SJSA1 (cell line): ENCODE measurements at regions not wholly inside any gene's neighbourhood (a gene's known extent, or its start where the extent isn't known, plus 50 kb on each side); places are given as distances from the start of the nearest gene placed in this dataset.

Source experiments
- DNase-seq, 2 experiments: peaks; one replicate each; pipeline ENCODE4 v3.0.0-alpha.2; 2015 to 2020; ENCODE audit warnings: low spot score in 2 of 2, low read depth in 1 of 2
- H3K27ac ChIP-seq: fragments of 250-450 bp; sonication (Bioruptor Pico); 2 replicates; pipeline ENCODE4 v1.5.1; 2020; ENCODE audit warnings: mild to moderate bottlenecking, moderate library complexity
- H3K27me3 ChIP-seq: fragments of 250-450 bp; sonication (Bioruptor Pico); replicated peaks from 2 replicates; pipeline ENCODE4 v1.5.1; 2020; ENCODE audit warnings: mild to moderate bottlenecking, moderate library complexity
- H3K36me3 ChIP-seq: fragments of 250-450 bp; sonication (Bioruptor Pico); 2 replicates; pipeline ENCODE4 v1.5.1; 2020; ENCODE audit warnings: mild to moderate bottlenecking
- H3K4me1 ChIP-seq: fragments of 250-450 bp; sonication (Bioruptor Pico); replicated peaks from 2 replicates; pipeline ENCODE4 v1.6.1; 2021; ENCODE audit warnings: mild to moderate bottlenecking
- H3K4me3 ChIP-seq: fragments of 250-450 bp; sonication (Bioruptor Pico); 2 replicates; pipeline ENCODE4 v1.5.1; 2020; ENCODE audit warnings: mild to moderate bottlenecking
- H3K9me3 ChIP-seq: fragments of 250-450 bp; sonication (Bioruptor Pico); replicated peaks from 2 replicates; pipeline ENCODE4 v1.5.1; 2020; ENCODE audit warnings: mild to moderate bottlenecking

- no peaks in the 10 kb centered on the region for H3K4me1 ChIP-seq
- no peaks in the 10 kb centered on the region for H3K9me3 ChIP-seq
- no peak overlapping the region for H3K27ac ChIP-seq
- DNase-seq = no peak
- no peak overlapping the region for H3K4me3 ChIP-seq
- H3K36me3 ChIP-seq = no peaks in the 10 kb centered on the region
- H3K27me3 ChIP-seq = no peaks in the 10 kb centered on the region; the same call in 1 of the 2 replicates
Measured at GRCh38 chr20:57851796-57852195, 142.0 kb upstream of the PMEPA1 start.

- no peaks in the 10 kb centered on the region for H3K36me3 ChIP-seq
- no peak overlapping the region for H3K27ac ChIP-seq
- H3K9me3 ChIP-seq = no peaks in the 10 kb centered on the region
- no peak overlapping the region for H3K4me3 ChIP-seq
- DNase-seq = peak in 1 of 2 experiments; percentile 35
- no peaks in the 10 kb centered on the region; the same call in 1 of the 2 replicates for H3K27me3 ChIP-seq
- no peaks in the 10 kb centered on the region for H3K4me1 ChIP-seq
Measured at GRCh38 chr20:57851025-57851682, 141.3 kb upstream of the PMEPA1 start.

GRCh38 chr20:57849521-57850215 lies 139.9 kb upstream of the PMEPA1 start:
- H3K4me1 ChIP-seq = no peaks in the 10 kb centered on the region
- no peak overlapping the region for H3K27ac ChIP-seq
- H3K4me3 ChIP-seq = no peak overlapping the region
- no peaks in the 10 kb centered on the region; the same call in 1 of the 2 replicates for H3K27me3 ChIP-seq
- H3K9me3 ChIP-seq = no peaks in the 10 kb centered on the region
- no peaks in the 10 kb centered on the region for H3K36me3 ChIP-seq
- DNase-seq = peak in 1 of 2 experiments; percentile 23

GRCh38 chr20:57849121-57849520 lies 139.3 kb upstream of the PMEPA1 start:
- Histone ChIP-seq H3K4me1 (no peaks in the 10 kb centered on the region), H3K27me3 (no peaks in the 10 kb centered on the region; the same call in 1 of the 2 replicates), H3K36me3 (no peaks in the 10 kb centered on the region), H3K4me3 (no peak overlapping the region), H3K27ac (no peak overlapping the region), H3K9me3 (no peaks in the 10 kb centered on the region)
- peak in 1 of 2 experiments; percentile 5 for DNase-seq

GRCh38 chr20:57848282-57848681 lies 138.5 kb upstream of the PMEPA1 start:
- no peak overlapping the region for H3K4me3 ChIP-seq
- H3K27me3 ChIP-seq = no peaks in the 10 kb centered on the region; the same call in 1 of the 2 replicates
- DNase-seq = no peak

GRCh38 chr20:57847104-57847503 lies 137.3 kb upstream of the PMEPA1 start:
- no peaks in the 10 kb centered on the region for H3K36me3 ChIP-seq
- no peaks in the 10 kb centered on the region; the same call in 1 of the 2 replicates for H3K27me3 ChIP-seq
- H3K27ac ChIP-seq = no peak overlapping the region
- no peak overlapping the region for H3K4me3 ChIP-seq
- no peaks in the 10 kb centered on the region for H3K4me1 ChIP-seq
- H3K9me3 ChIP-seq = no peaks in the 10 kb centered on the region
- DNase-seq = no peak

More at GRCh38 chr20:57848282-57848681, 138.5 kb upstream of the PMEPA1 start:
- Histone ChIP-seq H3K9me3 (no peaks in the 10 kb centered on the region), H3K27ac (no peak overlapping the region), H3K4me1 (no peaks in the 10 kb centered on the region), H3K36me3 (no peaks in the 10 kb centered on the region)

GRCh38 chr20:57844626-57845596 lies 135.1 kb upstream of the PMEPA1 start:
- no peaks in the 10 kb centered on the region for H3K36me3 ChIP-seq
- H3K27ac ChIP-seq = no peak overlapping the region
- DNase-seq = no peak
- H3K27me3 ChIP-seq = no peaks in the 10 kb centered on the region; the same call in 1 of the 2 replicates
- H3K4me3 ChIP-seq = no peak overlapping the region
- H3K4me1 ChIP-seq = no peaks in the 10 kb centered on the region
- no peaks in the 10 kb centered on the region for H3K9me3 ChIP-seq

GRCh38 chr20:57843941-57844625 lies 134.3 kb upstream of the PMEPA1 start:
- Histone ChIP-seq H3K9me3 (no peaks in the 10 kb centered on the region), H3K4me3 (no peak overlapping the region), H3K36me3 (no peaks in the 10 kb centered on the region), H3K4me1 (no peaks in the 10 kb centered on the region), H3K27me3 (no peaks in the 10 kb centered on the region; the same call in 1 of the 2 replicates), H3K27ac (no peak overlapping the region)
- DNase-seq = no peak

- no peak overlapping the region for H3K4me3 ChIP-seq
- H3K36me3 ChIP-seq = no peaks in the 10 kb centered on the region
- H3K27me3 ChIP-seq = no peaks in the 10 kb centered on the region; the same call in 1 of the 2 replicates
- no peaks in the 10 kb centered on the region for H3K9me3 ChIP-seq
- no peak for DNase-seq
- H3K4me1 ChIP-seq = no peaks in the 10 kb centered on the region
- no peak overlapping the region for H3K27ac ChIP-seq
Measured at GRCh38 chr20:57842720-57843119, 132.9 kb upstream of the PMEPA1 start.

GRCh38 chr20:57841297-57841866 lies 131.6 kb upstream of the PMEPA1 start:
- no peak overlapping the region for H3K4me3 ChIP-seq
- H3K27ac ChIP-seq = no peak overlapping the region
- no peak for DNase-seq

GRCh38 chr20:57840504-57841296 lies 130.9 kb upstream of the PMEPA1 start:
- Histone ChIP-seq H3K4me3 (no peak overlapping the region), H3K27ac (no peak overlapping the region), H3K9me3 (no peaks in the 10 kb centered on the region), H3K4me1 (no peaks in the 10 kb centered on the region), H3K36me3 (no peaks in the 10 kb centered on the region), H3K27me3 (no peaks in the 10 kb centered on the region)
- DNase-seq = no peak

More at GRCh38 chr20:57841297-57841866, 131.6 kb upstream of the PMEPA1 start:
- H3K36me3 ChIP-seq = no peaks in the 10 kb centered on the region
- H3K4me1 ChIP-seq = no peaks in the 10 kb centered on the region
- H3K9me3 ChIP-seq = no peaks in the 10 kb centered on the region
- no peaks in the 10 kb centered on the region for H3K27me3 ChIP-seq

GRCh38 chr20:57840066-57840465 lies 130.3 kb upstream of the PMEPA1 start:
- H3K9me3 ChIP-seq = no peaks in the 10 kb centered on the region
- no peaks in the 10 kb centered on the region for H3K4me1 ChIP-seq
- no peaks in the 10 kb centered on the region for H3K27me3 ChIP-seq
- no peaks in the 10 kb centered on the region for H3K36me3 ChIP-seq
- no peak overlapping the region for H3K4me3 ChIP-seq
- no peak for DNase-seq
- no peak overlapping the region for H3K27ac ChIP-seq
